Myocyte (in vitro differentiated cells): ENCODE measurements at regions not wholly inside any gene's neighbourhood (a gene's known extent, or its start where the extent isn't known, plus 50 kb on each side); places are given as distances from the start of the nearest gene placed in this dataset.
A peak's percentile ranks its signal among the peaks of the same experiment; 100 is the strongest.

Experiments
- DNase-seq: peaks from one replicate; pipeline ENCODE4 v3.0.0-alpha.2; 2012; ENCODE audit warnings: low read depth

- no peak for DNase-seq
Measured at GRCh38 chr5:97542469-97542868, 359.4 kb upstream of the RIOK2 start.

GRCh38 chr5:97543166-97543565 is 360.1 kb upstream of the RIOK2 start:
- no peak for DNase-seq

GRCh38 chr5:97544240-97544639 is 361.2 kb upstream of the RIOK2 start:
- DNase-seq = no peak

GRCh38 chr5:97544678-97545077 is 361.6 kb upstream of the RIOK2 start:
- no peak for DNase-seq

- DNase-seq = no peak
Measured at GRCh38 chr5:97545446-97545845, 362.4 kb upstream of the RIOK2 start.

GRCh38 chr5:97545886-97546535 is 363.0 kb upstream of the RIOK2 start:
- no peak for DNase-seq

- no peak for DNase-seq
Measured at GRCh38 chr5:97547430-97547829, 364.4 kb upstream of the RIOK2 start.

- DNase-seq = peak; percentile 49
Measured at GRCh38 chr5:97547999-97548738, 365.1 kb upstream of the RIOK2 start.

- DNase-seq = no peak
Measured at GRCh38 chr5:97548739-97549080, 365.7 kb upstream of the RIOK2 start.

GRCh38 chr5:97549496-97549895 is 366.4 kb upstream of the RIOK2 start:
- no peak for DNase-seq

- DNase-seq = peak; percentile 68
Measured at GRCh38 chr5:97550164-97550563, 367.1 kb upstream of the RIOK2 start.

- no peak for DNase-seq
Measured at GRCh38 chr5:97550818-97551217, 367.8 kb upstream of the RIOK2 start.

- DNase-seq = peak; percentile 50
Measured at GRCh38 chr5:97553604-97554452, 370.8 kb upstream of the RIOK2 start.

- peak; percentile 77 for DNase-seq
Measured at GRCh38 chr5:97554977-97555643, 372.1 kb upstream of the RIOK2 start.

GRCh38 chr5:97555644-97555981 is 372.6 kb upstream of the RIOK2 start:
- no peak for DNase-seq

- DNase-seq = no peak
Measured at GRCh38 chr5:97559827-97560598, 377.0 kb upstream of the RIOK2 start.

GRCh38 chr5:97560599-97560993 is 377.5 kb upstream of the RIOK2 start:
- no peak for DNase-seq

GRCh38 chr5:97563050-97563657 is 380.1 kb upstream of the RIOK2 start:
- no peak for DNase-seq

- DNase-seq = no peak
Measured at GRCh38 chr5:97568382-97568781, 385.3 kb upstream of the RIOK2 start.

- DNase-seq = no peak
Measured at GRCh38 chr5:97570242-97570641, 387.2 kb upstream of the RIOK2 start.

- no peak for DNase-seq
Measured at GRCh38 chr5:97575322-97575721, 392.3 kb upstream of the RIOK2 start.
